Hematopoietic multipotent progenitor cell treated with erythropoietin and hydrocortisone succinate and interleukin-3 and kit ligand, for 6 days (in vitro differentiated cells): ENCODE measurements at regions not wholly inside any gene's neighbourhood (a gene's known extent, or its start where the extent isn't known, plus 50 kb on each side); places are given as distances from the start of the nearest gene placed in this dataset.

Experiments
- DNase-seq: peaks from one replicate; pipeline ENCODE4 v3.0.0-alpha.2; 2015

DNA sequence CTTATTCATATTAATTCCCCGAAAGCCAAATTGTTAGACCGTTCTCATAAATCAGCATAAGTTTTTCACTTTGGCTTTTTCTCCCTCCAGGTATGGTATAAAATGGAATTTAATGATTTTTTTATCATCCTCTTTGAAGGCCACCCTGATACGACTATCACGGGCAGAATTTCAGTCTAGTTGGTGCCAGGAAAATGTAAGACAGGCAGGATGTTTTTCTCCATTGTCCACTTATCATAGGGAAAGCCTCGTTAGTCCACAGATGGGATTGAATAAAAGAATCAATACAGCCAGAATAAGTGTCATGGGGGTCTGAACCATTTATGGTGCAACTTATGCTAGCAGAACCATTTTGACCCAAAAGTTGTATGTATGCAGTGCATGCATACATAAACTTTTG, 566.0 kb upstream of the ARGLU1 start:
- no peak for DNase-seq

GRCh38 chr13:107130566-107130965, 562.6 kb upstream of the ARGLU1 start:
- DNase-seq: no peak

DNA sequence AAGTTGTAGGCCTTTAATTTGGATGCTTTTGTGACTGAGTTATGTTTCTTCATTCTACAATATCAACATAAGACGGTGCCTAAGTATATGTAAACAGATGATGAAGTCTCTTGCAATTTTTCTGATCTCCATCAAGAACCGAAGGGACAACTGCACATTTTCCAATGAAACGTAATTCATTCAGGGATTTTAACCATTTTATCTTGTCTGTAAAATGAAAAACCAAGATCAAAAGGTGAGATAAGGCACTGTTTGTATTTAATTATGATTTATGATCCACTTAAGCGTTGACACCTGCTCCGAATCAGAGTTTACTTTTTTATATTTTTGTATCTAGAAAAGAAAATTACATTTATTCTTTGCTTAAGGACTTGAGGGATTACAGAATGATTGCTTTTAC, 556.8 kb upstream of the ARGLU1 start:
- no peak for DNase-seq

- peak; percentile 34 for DNase-seq
Observed at GRCh38 chr13:107124129-107124718, 556.3 kb upstream of the ARGLU1 start.

DNA sequence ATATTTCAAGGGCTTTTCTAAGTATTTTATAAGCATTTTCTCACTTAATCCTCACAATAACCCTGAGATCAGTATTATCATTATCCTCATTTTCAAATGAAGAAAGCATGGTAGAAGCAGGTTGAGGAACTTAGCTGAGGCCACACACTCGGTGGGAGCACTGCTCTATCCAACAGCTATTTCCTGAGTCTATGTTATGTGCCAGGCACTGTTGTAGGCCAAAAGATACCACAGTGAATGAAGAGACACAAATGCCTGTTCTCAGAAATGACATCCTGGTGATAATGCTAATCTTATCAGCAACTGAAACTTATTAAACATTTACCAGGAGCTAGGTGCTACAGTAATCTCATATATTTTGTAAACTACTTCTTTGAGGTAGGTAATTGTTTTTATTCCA, 553.9 kb upstream of the ARGLU1 start:
- no peak for DNase-seq

DNA sequence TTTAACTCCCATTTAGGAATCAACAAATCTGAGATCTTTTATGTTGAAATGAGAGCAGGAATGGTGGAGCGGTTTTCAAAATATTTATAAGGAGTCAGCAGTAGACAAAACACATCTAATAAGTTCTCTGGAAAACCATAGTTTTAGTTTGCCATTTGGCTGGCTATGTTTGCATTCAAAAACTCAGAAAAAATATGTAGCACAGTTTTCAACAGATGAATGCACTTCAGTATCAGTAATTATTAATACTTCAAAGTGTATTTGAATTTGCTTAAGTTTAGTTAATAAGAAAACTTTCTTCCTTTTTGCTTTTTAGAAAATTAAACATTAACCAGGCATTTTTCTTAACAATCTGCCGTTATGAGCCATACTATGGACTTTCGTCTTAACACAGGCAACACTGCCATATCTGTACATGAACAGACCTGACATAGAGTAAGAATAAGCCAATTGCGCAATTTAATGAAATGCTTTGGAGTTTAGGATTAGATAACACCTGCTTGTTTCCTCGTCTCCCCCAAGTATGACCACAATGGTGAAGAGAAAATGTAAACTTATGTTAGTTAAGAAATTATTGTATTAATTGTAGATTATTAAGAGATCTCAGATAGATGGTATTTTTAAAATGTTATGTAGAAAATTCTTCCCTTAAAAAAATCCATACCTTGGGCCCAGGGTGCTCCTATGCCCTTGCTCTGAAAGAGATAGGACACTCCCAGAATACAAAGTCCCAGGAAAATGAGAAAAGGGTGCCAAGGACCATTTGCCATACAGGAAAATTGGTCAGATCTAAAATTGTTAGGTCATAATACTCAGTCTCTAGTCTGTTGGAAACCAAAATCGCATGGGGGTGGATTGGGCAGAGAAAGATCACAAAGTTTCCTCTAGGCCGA, 552.3 kb upstream of the ARGLU1 start:
- DNase-seq: no peak

DNA sequence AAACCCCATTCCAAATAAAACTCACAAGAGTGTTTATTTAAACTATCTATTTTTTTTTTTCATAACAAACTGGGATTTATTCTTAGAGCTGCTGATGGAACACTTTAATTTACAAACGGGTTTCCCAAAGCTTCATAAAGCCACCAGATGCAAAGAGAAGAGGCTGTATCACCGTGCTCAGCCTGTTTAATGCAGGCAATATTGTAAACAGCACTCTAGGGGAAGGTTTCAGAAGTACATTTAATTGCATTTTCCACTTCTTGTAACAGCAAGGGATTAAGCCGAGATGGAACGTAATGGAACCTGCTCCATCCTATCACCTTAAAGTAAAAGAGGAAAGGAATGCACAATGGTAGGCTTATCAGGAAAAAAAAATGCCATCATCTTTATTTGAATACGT, 550.6 kb upstream of the ARGLU1 start:
- no peak for DNase-seq

GRCh38 chr13:107117327-107118012, 549.5 kb upstream of the ARGLU1 start:
- no peak for DNase-seq

GRCh38 chr13:107113387-107113786, 545.5 kb upstream of the ARGLU1 start:
- DNase-seq: no peak

DNA sequence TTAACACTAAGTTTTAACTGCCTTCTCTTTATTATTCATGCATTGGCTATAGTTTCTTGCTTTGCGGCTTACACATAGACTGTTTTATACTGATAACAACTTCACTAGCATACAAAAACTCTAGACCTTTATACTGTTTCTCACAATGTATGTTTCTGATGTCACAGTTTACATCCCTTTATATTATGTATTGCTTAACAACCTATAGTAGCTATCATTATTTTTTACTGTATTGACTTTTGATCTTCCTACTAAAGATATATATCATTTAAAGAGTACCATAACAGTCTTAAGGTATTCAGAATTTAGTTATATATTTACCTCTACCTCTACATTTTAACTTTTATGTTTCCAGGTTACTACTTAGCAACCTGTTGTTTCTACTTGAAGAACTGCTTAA, 543.3 kb upstream of the ARGLU1 start:
- no peak for DNase-seq

GRCh38 chr13:107104631-107105030, 536.7 kb upstream of the ARGLU1 start:
- no peak for DNase-seq

DNA sequence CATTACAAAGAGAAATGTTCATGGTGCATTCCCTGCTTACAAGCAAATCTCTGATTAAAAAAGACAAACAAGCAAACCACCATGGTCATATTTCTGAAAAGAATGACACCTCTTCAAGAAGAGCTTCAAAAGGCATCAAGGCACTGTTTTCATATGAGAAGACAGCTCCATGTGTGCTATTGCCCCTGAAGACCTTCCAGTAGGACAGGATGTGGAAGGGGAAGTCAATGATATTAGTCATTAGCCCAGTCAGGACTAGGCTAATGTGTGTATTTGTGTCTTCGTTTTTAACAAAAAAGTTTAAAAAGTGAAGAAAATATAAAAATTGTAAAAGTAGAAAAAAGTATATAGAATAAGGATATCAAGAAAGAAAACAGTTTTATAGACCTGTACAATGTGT, 534.7 kb upstream of the ARGLU1 start:
- no peak for DNase-seq

DNA sequence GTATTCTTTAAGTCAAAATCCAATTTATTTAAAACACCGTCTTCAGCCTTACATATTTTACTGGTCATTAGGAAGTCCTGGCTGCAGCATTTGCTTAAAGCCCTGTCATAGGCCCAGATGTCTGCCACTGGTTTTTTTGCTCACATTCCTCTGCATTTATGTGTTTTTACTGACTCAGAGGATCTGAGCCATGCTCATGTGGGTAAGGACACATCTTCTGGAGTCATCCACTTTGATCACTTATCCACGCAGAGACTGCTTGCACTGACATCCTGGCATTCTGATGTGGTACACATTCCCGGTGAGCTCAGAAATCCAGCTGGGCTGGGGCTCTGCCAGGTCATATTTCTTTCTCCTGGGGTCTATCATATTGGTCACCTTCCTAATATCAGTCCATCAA, 531.7 kb upstream of the ARGLU1 start:
- no peak for DNase-seq

- DNase-seq: no peak
Observed at GRCh38 chr13:107097916-107098315, 530.0 kb upstream of the ARGLU1 start.

DNA sequence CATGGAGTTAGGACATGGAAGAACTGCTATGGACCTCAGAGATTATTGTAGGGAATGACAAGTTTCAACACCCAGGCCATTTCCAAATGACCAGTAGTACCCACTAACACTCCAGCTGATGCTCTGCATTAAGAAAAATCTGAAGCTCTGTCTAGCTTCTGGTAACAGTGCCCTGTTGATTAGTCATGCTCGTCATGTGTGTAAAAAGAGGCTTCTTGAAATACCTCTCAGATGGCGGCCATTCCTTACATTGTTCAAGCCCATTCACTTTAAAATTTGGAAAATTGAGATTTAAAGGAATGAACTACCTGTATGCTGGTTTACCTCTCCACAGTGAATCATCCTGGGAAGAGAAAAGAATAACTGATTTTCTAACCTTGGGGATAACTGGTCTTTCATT, 527.9 kb upstream of the ARGLU1 start:
- no peak for DNase-seq

GRCh38 chr13:107091861-107092260, 523.9 kb upstream of the ARGLU1 start:
- no peak for DNase-seq

- no peak for DNase-seq
Observed at GRCh38 chr13:107091428-107091827, 523.5 kb upstream of the ARGLU1 start.

- DNase-seq: no peak
Observed at GRCh38 chr13:107088061-107088460, 520.1 kb upstream of the ARGLU1 start.

- no peak for DNase-seq
Observed at GRCh38 chr13:107079423-107080049, 511.6 kb upstream of the ARGLU1 start.

DNA sequence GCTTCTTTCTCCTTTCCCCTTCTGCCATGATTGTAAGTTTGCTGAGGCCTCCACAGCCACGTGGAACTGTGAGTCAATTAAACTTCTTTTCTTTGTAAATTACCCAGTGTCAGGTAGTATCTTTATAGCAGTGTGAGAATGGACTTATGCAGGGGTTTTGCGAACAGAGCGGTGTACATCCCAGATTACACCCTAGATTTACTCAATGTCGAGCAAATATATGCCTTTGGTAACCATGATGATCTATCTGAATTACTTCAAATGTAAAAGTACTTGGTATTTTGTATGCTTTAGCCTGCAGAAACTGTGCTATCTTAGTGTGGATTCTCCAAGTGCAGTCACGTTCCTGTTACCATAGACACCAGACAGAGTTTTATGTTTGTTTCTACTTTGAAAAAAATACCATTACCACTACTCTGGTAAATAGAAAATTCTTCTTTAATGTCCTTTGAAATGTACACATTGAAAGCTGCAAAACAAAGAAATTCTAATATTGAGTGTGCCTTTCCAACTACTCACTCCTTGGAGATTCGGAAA, 510.4 kb upstream of the ARGLU1 start:
- no peak for DNase-seq

DNA sequence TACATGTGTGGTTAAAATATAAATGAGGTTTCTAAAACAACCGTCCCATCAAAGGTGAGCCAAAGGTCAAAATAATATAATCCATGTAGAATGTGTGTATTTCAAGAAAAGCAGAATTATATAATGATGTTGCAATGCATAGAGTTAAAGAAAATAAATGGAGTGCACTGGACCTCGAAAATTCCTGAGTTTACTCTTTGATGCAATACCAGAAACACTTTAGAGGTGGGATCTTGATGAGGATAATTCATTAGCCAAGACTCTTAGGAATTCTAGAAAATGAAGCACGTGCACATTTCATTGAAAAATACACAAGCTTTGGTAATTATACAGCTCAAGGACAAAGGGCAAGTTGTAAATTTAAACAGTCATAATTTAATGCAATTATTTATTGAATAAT, 508.9 kb upstream of the ARGLU1 start:
- DNase-seq: no peak

DNA sequence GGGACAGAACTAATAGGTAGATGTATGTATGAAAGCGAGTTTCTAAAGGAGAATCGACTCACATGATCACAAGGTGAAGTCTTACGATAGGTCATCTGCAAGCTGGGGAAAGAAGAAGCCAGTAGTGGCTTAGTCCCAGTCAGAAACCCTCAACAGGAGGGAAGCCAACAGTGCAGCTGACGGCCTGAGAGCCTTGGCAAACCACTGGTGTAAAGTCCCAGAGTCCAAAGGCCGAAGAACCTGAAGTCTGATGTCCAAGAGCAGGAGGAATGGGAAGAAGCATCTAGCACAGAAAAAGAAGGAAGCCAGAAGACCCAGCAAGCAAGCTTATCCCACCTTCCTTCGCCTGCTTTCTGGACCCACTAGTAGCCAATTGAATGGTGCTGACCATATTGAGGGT, 507.6 kb upstream of the ARGLU1 start:
- DNase-seq: no peak

DNA sequence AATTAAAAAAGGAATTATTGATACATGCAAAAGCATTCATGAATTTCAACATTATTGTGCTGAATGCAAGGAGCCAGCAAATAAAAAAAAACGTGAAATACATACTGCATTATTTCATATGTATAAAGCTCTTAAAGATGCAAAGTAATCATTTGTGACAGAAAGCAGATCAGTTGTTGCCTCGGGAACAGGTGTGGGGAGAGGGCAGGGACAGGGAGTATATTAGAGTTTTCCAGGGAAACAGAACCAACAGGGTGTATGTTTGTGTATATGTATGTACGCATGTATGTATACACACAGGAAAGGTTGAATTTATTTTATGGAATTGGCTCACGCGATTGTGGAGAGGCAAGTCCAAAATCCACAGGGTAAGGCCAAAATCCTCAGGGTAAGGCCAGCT, 502.9 kb upstream of the ARGLU1 start:
- DNase-seq: no peak
